Lower lobe of right lung (tissue), 2 donors: ENCODE measurements at regions not wholly inside any gene's neighbourhood (a gene's known extent, or its start where the extent isn't known, plus 50 kb on each side); places are given as distances from the start of the nearest gene placed in this dataset.

Source experiments
- ATAC-seq, 2 donors: fragments of 200-7000 bp; cut with Tn5 transposase; one replicate each; pipeline ENCODE4 v1.9.1; 2020 to 2022; ENCODE audit warnings: mild to moderate bottlenecking in 2 of 2, moderate library complexity in 2 of 2
- DNase-seq: peaks from one replicate; pipeline ENCODE4 v3.0.0-alpha.2; 2020
- H3K27ac ChIP-seq: fragments of 200-600 bp; one replicate; pipeline ENCODE4 v1.8.0; 2022
- H3K27me3 ChIP-seq: fragments of 200-600 bp; one replicate; pipeline ENCODE4 v1.8.0; 2022; ENCODE audit warnings: low read depth
- H3K36me3 ChIP-seq: fragments of 200-600 bp; one replicate; pipeline ENCODE4 v1.8.0; 2022; ENCODE audit warnings: mild to moderate bottlenecking
- H3K4me1 ChIP-seq: fragments of 200-600 bp; one replicate; pipeline ENCODE4 v1.8.0; 2022
- H3K4me3 ChIP-seq: fragments of 200-600 bp; one replicate; pipeline ENCODE4 v1.8.0; 2022; ENCODE audit warnings: mild to moderate bottlenecking
- H3K9me3 ChIP-seq: fragments of 200-600 bp; one replicate; pipeline ENCODE4 v1.8.0; 2022
- CTCF ChIP-seq: fragments of 200-600 bp; IDR thresholded peaks from one replicate; pipeline ENCODE4 v1.8.0; 2022; ENCODE audit warnings: antibody characterized with exemption, mild to moderate bottlenecking
- intact Hi-C: fragments of 100-400 bp; cut with DNase I; formaldehyde crosslinking; loops from one replicate; pipeline ENCODE4 v1.11.0; 2022
- donor health status: DM: no; HTN: yes; CAD: no; lungs with severe emphysema.

- DNase-seq (no peak), ATAC-seq (no peak)
- Histone ChIP-seq H3K4me3 (no peak overlapping the region), H3K27me3 (no peaks in the 10 kb centered on the region), H3K9me3 (no peaks in the 10 kb centered on the region), H3K27ac (no peak overlapping the region), H3K36me3 (no peaks in the 10 kb centered on the region), H3K4me1 (no peaks in the 10 kb centered on the region)
- no peak for TF ChIP-seq CTCF
- intact Hi-C loops, result no loop called here
These were observed 533.2 kb upstream of the TNP1 start for GRCh38 chr2:217392930-217393584.

- Histone ChIP-seq H3K27me3 (no peaks in the 10 kb centered on the region), H3K27ac (no peak overlapping the region), H3K4me1 (no peaks in the 10 kb centered on the region), H3K4me3 (no peak overlapping the region), H3K36me3 (no peaks in the 10 kb centered on the region), H3K9me3 (no peaks in the 10 kb centered on the region)
- intact Hi-C loops, result no loop called here
- DNase-seq, result no peak
- no peak for ATAC-seq
- no peak for TF ChIP-seq CTCF
These were observed 528.0 kb upstream of the TNP1 start for GRCh38 chr2:217387776-217388387.

DNA sequence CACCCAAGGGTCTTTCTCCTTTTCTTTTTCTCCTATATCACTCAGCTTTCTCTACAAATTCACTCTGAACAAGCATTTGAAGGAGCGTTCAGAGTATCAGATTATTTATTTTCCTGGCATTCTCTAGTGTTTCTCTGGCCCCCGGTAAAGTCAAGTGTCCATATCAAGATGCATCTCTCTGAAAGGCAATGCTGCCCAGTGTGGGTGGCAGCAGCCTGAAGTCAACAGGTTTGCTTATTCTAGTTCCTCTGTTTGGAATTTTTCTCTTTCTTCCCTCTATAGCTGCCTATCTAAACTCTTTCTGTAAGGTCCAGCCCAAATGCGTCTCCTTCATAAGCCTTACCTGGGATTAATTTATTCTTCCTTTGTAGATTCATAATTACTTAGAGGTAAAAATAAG lies 526.2 kb upstream of the TNP1 start:
- ATAC-seq, result no peak
- H3K4me1 ChIP-seq, result no peaks in the 10 kb centered on the region
- intact Hi-C loops, result no loop called here

GRCh38 chr2:217383620-217384019 lies 523.8 kb upstream of the TNP1 start:
- intact Hi-C loops, result no loop called here
- ATAC-seq, result no peak
- H3K4me3 ChIP-seq, result no peak overlapping the region
- no peaks in the 10 kb centered on the region for H3K27me3 ChIP-seq
- DNase-seq, result no peak
- no peak for TF ChIP-seq CTCF
- no peaks in the 10 kb centered on the region for H3K4me1 ChIP-seq
- H3K9me3 ChIP-seq, result no peaks in the 10 kb centered on the region
- no peaks in the 10 kb centered on the region for H3K36me3 ChIP-seq
- no peak overlapping the region for H3K27ac ChIP-seq

More for the DNA sequence above, 526.2 kb upstream of the TNP1 start:
- Histone ChIP-seq H3K36me3 (no peaks in the 10 kb centered on the region), H3K9me3 (no peaks in the 10 kb centered on the region), H3K27ac (no peak overlapping the region), H3K27me3 (no peaks in the 10 kb centered on the region), H3K4me3 (no peak overlapping the region)
- TF ChIP-seq CTCF, result no peak
- no peak for DNase-seq

DNA sequence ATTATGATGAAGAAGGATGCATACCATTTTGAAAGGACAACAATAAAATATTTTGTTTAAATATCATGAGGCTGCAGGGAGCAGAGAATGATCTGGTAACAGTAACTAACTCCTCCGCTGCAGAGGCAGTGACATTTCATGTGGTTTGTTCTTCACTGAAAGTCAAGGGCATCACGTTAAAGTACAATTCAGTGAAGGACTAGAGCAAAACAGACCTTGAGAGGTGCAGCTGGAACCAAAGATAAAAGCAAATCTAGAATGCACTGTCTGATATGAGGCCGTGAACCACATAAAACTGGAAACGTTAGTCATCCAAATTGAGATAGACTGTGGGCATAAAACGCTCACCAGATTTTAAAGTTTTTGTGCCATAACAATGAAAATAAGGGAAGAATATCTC lies 522.9 kb upstream of the TNP1 start:
- H3K27ac ChIP-seq, result no peak overlapping the region
- no peak overlapping the region for H3K4me3 ChIP-seq
- no peak for ATAC-seq
- no peaks in the 10 kb centered on the region for H3K4me1 ChIP-seq
- no peak for DNase-seq
- H3K36me3 ChIP-seq, result no peaks in the 10 kb centered on the region
- no peaks in the 10 kb centered on the region for H3K27me3 ChIP-seq
- H3K9me3 ChIP-seq, result no peaks in the 10 kb centered on the region
- TF ChIP-seq CTCF, result no peak
- intact Hi-C loops, result no loop called here
